ENCODE measurements at regions not wholly inside any gene's neighbourhood (a gene's known extent, or its start where the extent isn't known, plus 50 kb on each side); places are given as distances from the start of the nearest gene placed in this dataset.

DNA sequence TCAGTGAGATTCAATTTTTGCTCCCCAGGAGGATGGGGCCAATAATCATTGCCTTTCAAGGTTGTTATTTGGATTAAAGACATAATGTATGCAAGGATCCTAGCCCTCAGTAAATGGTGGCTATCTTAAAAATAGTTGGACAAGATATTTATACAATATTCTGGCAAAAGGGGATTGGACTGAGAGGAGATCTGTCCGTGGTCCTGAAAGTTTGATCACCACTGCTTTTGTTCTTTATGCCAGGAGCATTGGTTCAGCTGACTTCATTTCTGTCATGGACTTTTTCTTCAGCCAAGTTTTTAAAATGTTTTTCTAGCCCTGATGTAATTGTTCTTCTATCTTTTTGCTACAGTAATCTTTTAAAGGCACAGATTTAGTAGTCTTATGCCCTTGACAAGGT, 70.2 kb upstream of the TCL1A start:
- no peaks in the 10 kb centered on the region for H4K20me1 ChIP-seq (ENCODE audit: insufficient read depth, low read length)
- no peaks in the 10 kb centered on the region for H3K27me3 ChIP-seq (ENCODE audit: control insufficient read depth in 2 of 2, insufficient read depth in 2 of 2, low read length in 2 of 2)
- TF ChIP-seq, protein P1, sequence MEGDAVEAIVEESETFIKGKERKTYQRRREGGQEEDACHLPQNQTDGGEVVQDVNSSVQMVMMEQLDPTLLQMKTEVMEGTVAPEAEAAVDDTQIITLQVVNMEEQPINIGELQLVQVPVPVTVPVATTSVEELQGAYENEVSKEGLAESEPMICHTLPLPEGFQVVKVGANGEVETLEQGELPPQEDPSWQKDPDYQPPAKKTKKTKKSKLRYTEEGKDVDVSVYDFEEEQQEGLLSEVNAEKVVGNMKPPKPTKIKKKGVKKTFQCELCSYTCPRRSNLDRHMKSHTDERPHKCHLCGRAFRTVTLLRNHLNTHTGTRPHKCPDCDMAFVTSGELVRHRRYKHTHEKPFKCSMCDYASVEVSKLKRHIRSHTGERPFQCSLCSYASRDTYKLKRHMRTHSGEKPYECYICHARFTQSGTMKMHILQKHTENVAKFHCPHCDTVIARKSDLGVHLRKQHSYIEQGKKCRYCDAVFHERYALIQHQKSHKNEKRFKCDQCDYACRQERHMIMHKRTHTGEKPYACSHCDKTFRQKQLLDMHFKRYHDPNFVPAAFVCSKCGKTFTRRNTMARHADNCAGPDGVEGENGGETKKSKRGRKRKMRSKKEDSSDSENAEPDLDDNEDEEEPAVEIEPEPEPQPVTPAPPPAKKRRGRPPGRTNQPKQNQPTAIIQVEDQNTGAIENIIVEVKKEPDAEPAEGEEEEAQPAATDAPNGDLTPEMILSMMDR (IDR thresholded peaks at IDR 0.05): no peak
- no peak for DNase-seq
- no peak overlapping the region for H2AFZ ChIP-seq (ENCODE audit: insufficient read depth, low read depth, low read length, poor library complexity, severe bottlenecking)
- H3K4me1 ChIP-seq (ENCODE audit: control insufficient read depth in 1 of 2, insufficient read depth in 2 of 2, low read length in 2 of 2): no peaks in the 10 kb centered on the region
- 0% methylated on average over 1 of the region's 1 CpG for WGBS (ENCODE audit: insufficient coverage)
- H3K9ac ChIP-seq (ENCODE audit: insufficient read depth, low read length, poor library complexity, severe bottlenecking): no peak overlapping the region
- H3K27me3 Mint-ChIP-seq (ENCODE audit: low read depth in 3 of 3): peaks cover 0 to 2% (median 0%) of the 10 kb centered on the region in 3 donors
- no peaks in the 10 kb centered on the region for H3K4me1 Mint-ChIP-seq
- no peaks in the 10 kb centered on the region for H3K79me2 ChIP-seq (ENCODE audit: insufficient read depth, low read length)
- H3K4me3 ChIP-seq (replicated peaks in 1 of 3; ENCODE audit: low read depth in 2 of 3, low read length in 3 of 3): no peak overlapping the region
- intact Hi-C loops (cut with micrococcal nuclease): no loop called here
- H3K9me3 Mint-ChIP-seq: peaks cover 0 to 4% (median 0%) of the 10 kb centered on the region in 7 donors
- H3K27ac ChIP-seq (ENCODE audit: low read depth in 1 of 2, low read length in 2 of 2): no peak overlapping the region
- no peaks in the 10 kb centered on the region for H3K9me3 ChIP-seq (replicated peaks in 1 of 2; ENCODE audit: control insufficient read depth in 1 of 2, insufficient read depth in 1 of 2, low read length in 2 of 2)
- H3K36me3 Mint-ChIP-seq: no peaks in the 10 kb centered on the region
- H3K4me2 ChIP-seq (replicated peaks; ENCODE audit: extremely low read depth, low read length, poor library complexity, severe bottlenecking): no peak overlapping the region
- no peaks in the 10 kb centered on the region for H3K36me3 ChIP-seq (replicated peaks in 1 of 2; ENCODE audit: control insufficient read depth in 1 of 2, insufficient read depth in 2 of 2, low read length in 2 of 2)
- H3K27ac Mint-ChIP-seq: no peak overlapping the region
- no peak overlapping the region for H3K4me3 Mint-ChIP-seq

DNA sequence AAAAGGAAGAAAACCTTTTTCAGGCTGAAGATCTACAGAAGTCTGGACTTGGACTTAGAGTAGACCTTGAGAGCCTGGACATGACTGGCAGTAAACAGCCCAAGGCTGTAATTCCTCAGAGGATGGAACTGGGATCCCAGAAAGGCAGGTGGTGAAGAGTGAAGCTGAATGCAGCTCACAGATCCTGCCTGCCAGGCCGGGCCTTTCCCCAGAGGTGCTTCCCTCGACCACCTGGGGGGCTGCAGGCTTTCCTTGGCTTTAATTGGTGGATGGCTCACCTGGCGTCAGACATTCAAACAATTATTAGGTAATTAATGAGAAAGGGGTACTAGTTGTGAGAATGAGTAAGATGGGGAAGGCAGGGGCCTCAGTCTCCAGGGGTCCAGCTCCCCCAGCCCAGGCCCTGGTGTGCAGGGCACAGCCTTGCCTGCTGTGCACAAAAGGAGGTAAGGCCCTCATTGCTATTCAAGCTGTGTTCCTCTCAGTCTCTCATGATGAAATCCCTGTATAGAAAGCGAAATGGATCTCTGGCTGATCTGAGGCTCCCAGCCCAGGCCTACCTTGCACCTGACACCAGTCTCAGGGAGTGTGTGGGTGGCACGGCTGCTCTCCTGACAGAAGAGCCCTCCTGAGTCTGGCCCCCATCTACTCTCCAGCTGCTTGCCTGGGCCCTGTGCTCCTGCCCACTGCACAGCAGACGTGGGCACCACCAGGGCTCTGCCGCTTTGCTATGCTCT, 63.0 kb upstream of the TCL1A start:
- TF ChIP-seq, protein P1 (IDR thresholded peaks at IDR 0.05): no peak
- Mint-ChIP-seq H3K4me3 (no peak overlapping the region), H3K27ac (no peak overlapping the region), H3K9me3 (no peaks in the 10 kb centered on the region), H3K4me1 (no peaks in the 10 kb centered on the region), H3K27me3 (ENCODE audit: low read depth in 3 of 3) (peaks cover 0 to 5% (median 2%) of the 10 kb centered on the region in 3 donors), H3K36me3 (no peaks in the 10 kb centered on the region)
- Histone ChIP-seq H3K4me1 (ENCODE audit: control insufficient read depth in 1 of 2, insufficient read depth in 2 of 2, low read length in 2 of 2) (no peaks in the 10 kb centered on the region), H3K27me3 (ENCODE audit: control insufficient read depth in 2 of 2, insufficient read depth in 2 of 2, low read length in 2 of 2) (no peaks in the 10 kb centered on the region), H3K79me2 (ENCODE audit: insufficient read depth, low read length) (no peaks in the 10 kb centered on the region), H4K20me1 (ENCODE audit: insufficient read depth, low read length) (no peaks in the 10 kb centered on the region), H3K9ac (ENCODE audit: insufficient read depth, low read length, poor library complexity, severe bottlenecking) (no peak overlapping the region), H3K9me3 (replicated peaks in 1 of 2; ENCODE audit: control insufficient read depth in 1 of 2, insufficient read depth in 1 of 2, low read length in 2 of 2) (no peaks in the 10 kb centered on the region), H3K4me3 (replicated peaks in 1 of 3; ENCODE audit: low read depth in 2 of 3, low read length in 3 of 3) (no peak overlapping the region), H3K4me2 (replicated peaks; ENCODE audit: extremely low read depth, low read length, poor library complexity, severe bottlenecking) (no peak overlapping the region), H3K36me3 (replicated peaks in 1 of 2; ENCODE audit: control insufficient read depth in 1 of 2, insufficient read depth in 2 of 2, low read length in 2 of 2) (no peaks in the 10 kb centered on the region), H2AFZ (ENCODE audit: insufficient read depth, low read depth, low read length, poor library complexity, severe bottlenecking) (no peak overlapping the region), H3K27ac (ENCODE audit: low read depth in 1 of 2, low read length in 2 of 2) (no peak overlapping the region)
- intact Hi-C loops (cut with micrococcal nuclease): loop anchor here (10.0 kb wide), 1 partner anchor 342 kb away; no protein-coding TSS in a partner anchor
- DNase-seq: no peak
- 81% methylated on average over 4 of the region's 7 CpGs for WGBS (ENCODE audit: insufficient coverage)
